GM12864 (cell line): ENCODE measurements at regions not wholly inside any gene's neighbourhood (a gene's known extent, or its start where the extent isn't known, plus 50 kb on each side); places are given as distances from the start of the nearest gene placed in this dataset.

Experiments
- DNase-seq: peaks from one replicate; pipeline ENCODE4 v3.0.0-alpha.2; 2011; ENCODE audit warnings: low read depth
- H3K4me3 ChIP-seq: 2 replicates; pipeline ENCODE4 v1.5.1; 2011; ENCODE audit warnings: mild to moderate bottlenecking, low read depth, low read length, control low read depth
- CTCF ChIP-seq: IDR thresholded peaks from 2 replicates; pipeline ENCODE4 v1.5.1; 2011; ENCODE audit warnings: low read depth, mild to moderate bottlenecking, moderate library complexity, low read length, control low read depth, inconsistent platforms; ENCODE audit errors: missing control alignments

DNA sequence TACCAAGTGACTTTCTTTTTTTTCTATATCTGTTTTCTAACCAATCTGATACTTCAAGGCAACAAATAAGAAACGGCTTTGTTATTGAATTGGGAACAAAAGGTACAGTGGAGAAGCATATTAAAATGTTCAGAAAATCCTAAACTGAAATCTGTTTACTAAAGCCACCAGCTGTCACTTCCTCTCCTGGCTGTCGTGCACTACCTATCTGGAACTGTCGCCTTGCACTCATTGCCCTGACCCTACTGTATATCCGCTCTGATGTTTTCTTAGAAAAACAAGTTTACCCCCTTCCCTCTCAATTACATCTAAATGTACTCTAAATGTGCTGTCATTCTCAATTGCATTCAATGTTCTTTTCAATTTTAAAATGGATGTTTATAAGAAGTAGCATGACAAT lies 439.8 kb upstream of the ARRDC4 start:
- TF ChIP-seq CTCF, result no peak
- DNase-seq, result no peak
- H3K4me3 ChIP-seq, result no peak overlapping the region

GRCh38 chr15:97521381-97522285 lies 438.9 kb upstream of the ARRDC4 start:
- H3K4me3 ChIP-seq, result no peak overlapping the region
- no peak for TF ChIP-seq CTCF
- DNase-seq, result no peak

DNA sequence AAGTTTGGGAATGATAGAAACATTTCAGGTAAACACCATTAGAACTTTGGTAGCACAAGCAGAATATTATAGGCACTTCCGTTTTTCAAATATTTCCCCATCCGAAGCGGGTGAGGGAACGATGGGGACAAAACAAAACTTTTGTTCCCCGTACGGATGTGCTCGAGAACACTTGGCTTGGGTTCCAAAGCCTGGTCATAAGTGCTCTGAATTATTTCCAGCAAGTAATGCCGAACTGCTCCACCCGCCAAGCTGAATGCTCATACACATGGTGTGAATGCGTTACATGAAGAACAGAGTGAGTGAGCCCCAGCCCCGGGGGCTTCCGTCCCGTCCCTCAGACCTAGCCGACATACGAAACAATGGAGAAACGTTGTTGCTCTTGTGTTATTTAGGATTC lies 438.2 kb upstream of the ARRDC4 start:
- no peak for TF ChIP-seq CTCF
- DNase-seq, result no peak
- H3K4me3 ChIP-seq, result no peak overlapping the region

GRCh38 chr15:97525809-97526208 lies 434.7 kb upstream of the ARRDC4 start:
- no peak for TF ChIP-seq CTCF
- DNase-seq, result no peak
- H3K4me3 ChIP-seq, result no peak overlapping the region

GRCh38 chr15:97528238-97528637 lies 432.3 kb upstream of the ARRDC4 start:
- no peak for TF ChIP-seq CTCF
- no peak overlapping the region for H3K4me3 ChIP-seq
- DNase-seq, result no peak

DNA sequence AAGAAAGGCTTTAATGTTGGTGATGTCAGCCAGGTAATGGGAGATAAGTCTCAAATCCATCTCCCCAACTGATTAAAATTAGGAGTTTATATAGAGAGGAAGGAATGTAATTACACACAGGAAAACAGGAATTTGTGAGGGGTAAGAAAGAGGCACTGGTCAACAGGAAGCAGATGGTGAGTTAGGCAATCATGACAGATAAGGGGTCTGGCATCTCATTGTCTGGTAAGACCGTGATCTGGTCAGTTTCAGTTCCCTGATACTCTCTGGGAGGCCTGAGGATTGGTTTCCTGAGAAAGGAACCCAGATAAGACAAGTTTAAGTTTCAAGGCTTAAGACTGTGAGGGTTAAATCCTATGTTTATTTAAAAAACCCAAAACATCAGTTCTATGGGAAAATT lies 414.7 kb upstream of the ARRDC4 start:
- no peak for TF ChIP-seq CTCF
- no peak for DNase-seq

DNA sequence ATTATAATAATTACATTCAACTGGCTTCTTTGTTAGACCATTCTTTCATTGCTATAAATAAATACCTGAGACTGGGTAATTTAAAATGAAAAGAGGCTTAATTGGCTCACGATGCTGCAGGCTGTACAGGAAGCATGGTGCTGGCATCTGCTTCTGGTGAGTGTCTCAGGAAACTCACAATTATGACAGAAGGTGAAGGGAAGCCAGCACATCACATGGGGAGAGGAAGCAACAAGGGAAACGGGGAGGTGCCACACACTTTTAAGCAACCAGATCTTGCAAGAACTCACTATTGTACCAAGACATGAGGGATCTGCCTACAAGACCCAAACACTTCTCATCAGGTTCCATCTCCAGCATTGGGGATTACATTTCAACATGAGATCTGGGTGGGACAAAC lies 413.1 kb upstream of the ARRDC4 start:
- DNase-seq, result no peak

More for the DNA sequence above, 414.7 kb upstream of the ARRDC4 start:
- H3K4me3 ChIP-seq, result no peak overlapping the region

More for the DNA sequence above, 413.1 kb upstream of the ARRDC4 start:
- no peak overlapping the region for H3K4me3 ChIP-seq
- no peak for TF ChIP-seq CTCF
